OCI-LY1 (cell line): ENCODE measurements at regions not wholly inside any gene's neighbourhood (a gene's known extent, or its start where the extent isn't known, plus 50 kb on each side); places are given as distances from the start of the nearest gene placed in this dataset.

Experiments used
- EZH2 ChIP-seq: fragments of 200-600 bp; sonication (generic), shearing (Covaris generic); IDR thresholded peaks from 2 replicates; pipeline ENCODE4 v1.8.0; 2017; ENCODE audit warnings: borderline replicate concordance, mixed run types, mild to moderate bottlenecking, antibody characterized with exemption, low read length, moderate library complexity, mixed read lengths
- TF ChIP-seq, protein P1 (sequence below): fragments of 200-600 bp; sonication (generic), shearing (Covaris generic); IDR thresholded peaks from 2 replicates; pipeline ENCODE4 v1.5.1; 2017; ENCODE audit warnings: mild to moderate bottlenecking, antibody characterized with exemption, low read length, moderate library complexity, mixed read lengths

DNA sequence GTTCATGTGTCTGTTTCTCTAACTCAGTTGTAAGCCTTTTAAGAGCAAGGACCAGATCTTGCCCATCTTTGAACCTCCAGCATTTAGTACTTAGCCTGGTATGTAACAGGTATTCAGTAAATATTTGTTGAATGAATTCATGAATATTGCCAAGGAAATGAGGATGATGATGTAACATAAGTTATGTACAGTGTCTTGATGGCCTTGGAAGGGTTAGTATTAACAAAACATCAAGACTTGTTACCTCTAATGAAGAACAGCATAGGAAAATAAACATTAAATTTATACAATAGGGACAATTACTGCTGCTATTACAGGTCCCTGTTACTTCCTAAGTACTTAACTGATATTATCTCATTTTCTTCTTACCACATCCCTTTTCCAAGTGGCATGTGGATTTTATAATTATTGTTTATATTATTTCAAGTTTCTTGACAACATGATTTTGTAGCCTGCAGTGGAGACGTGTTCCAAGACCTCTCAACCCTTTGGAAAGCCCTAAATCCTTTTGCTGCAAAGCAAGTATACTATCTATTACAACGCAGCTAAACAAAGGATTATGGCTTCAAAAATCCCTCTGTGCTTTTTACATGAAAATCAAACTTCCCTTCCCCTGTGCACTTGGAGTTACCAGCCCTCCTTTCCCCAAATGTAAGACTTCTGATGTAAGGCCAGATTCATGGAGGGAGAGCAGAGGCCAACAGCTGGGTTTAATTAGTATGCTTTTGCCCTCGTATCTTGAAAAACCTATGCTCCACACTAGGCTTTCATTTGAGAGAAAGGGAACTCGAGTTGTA lies 77.4 kb upstream of the SMIM36 start:
- no peak for TF ChIP-seq EZH2
- TF ChIP-seq, protein P1, sequence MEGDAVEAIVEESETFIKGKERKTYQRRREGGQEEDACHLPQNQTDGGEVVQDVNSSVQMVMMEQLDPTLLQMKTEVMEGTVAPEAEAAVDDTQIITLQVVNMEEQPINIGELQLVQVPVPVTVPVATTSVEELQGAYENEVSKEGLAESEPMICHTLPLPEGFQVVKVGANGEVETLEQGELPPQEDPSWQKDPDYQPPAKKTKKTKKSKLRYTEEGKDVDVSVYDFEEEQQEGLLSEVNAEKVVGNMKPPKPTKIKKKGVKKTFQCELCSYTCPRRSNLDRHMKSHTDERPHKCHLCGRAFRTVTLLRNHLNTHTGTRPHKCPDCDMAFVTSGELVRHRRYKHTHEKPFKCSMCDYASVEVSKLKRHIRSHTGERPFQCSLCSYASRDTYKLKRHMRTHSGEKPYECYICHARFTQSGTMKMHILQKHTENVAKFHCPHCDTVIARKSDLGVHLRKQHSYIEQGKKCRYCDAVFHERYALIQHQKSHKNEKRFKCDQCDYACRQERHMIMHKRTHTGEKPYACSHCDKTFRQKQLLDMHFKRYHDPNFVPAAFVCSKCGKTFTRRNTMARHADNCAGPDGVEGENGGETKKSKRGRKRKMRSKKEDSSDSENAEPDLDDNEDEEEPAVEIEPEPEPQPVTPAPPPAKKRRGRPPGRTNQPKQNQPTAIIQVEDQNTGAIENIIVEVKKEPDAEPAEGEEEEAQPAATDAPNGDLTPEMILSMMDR: no peak
